ENCODE measurements at regions not wholly inside any gene's neighbourhood (a gene's known extent, or its start where the extent isn't known, plus 50 kb on each side); places are given as distances from the start of the nearest gene placed in this dataset.

- Histone ChIP-seq H4K20me1 (ENCODE audit: insufficient read depth, low read length) (no peaks in the 10 kb centered on the region), H2AFZ (ENCODE audit: low read length) (no peak overlapping the region), H3K36me3 (ENCODE audit: insufficient read depth, low read length) (no peaks in the 10 kb centered on the region), H3K27me3 (ENCODE audit: insufficient read depth, low read length) (no peaks in the 10 kb centered on the region), H3K9me3 (ENCODE audit: low read depth, low read length) (no peaks in the 10 kb centered on the region), H3K4me1 (ENCODE audit: insufficient read depth, low read length) (no peaks in the 10 kb centered on the region), H3K79me2 (ENCODE audit: insufficient read depth, low read length) (no peaks in the 10 kb centered on the region), H3K27ac (ENCODE audit: low read depth, low read length) (no peak overlapping the region), H3K4me3 (ENCODE audit: insufficient read depth, low read length) (no peak overlapping the region), H3K4me2 (ENCODE audit: insufficient read depth, low read length) (no peak overlapping the region)
- DNase-seq (ENCODE audit: insufficient read length, low spot score, missing footprints): no peak
- TF ChIP-seq, protein P1, sequence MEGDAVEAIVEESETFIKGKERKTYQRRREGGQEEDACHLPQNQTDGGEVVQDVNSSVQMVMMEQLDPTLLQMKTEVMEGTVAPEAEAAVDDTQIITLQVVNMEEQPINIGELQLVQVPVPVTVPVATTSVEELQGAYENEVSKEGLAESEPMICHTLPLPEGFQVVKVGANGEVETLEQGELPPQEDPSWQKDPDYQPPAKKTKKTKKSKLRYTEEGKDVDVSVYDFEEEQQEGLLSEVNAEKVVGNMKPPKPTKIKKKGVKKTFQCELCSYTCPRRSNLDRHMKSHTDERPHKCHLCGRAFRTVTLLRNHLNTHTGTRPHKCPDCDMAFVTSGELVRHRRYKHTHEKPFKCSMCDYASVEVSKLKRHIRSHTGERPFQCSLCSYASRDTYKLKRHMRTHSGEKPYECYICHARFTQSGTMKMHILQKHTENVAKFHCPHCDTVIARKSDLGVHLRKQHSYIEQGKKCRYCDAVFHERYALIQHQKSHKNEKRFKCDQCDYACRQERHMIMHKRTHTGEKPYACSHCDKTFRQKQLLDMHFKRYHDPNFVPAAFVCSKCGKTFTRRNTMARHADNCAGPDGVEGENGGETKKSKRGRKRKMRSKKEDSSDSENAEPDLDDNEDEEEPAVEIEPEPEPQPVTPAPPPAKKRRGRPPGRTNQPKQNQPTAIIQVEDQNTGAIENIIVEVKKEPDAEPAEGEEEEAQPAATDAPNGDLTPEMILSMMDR (IDR thresholded peaks at IDR 0.05; ENCODE audit: extremely low read depth, low read depth, low read length): no peak
These were observed 159.1 kb downstream of the PHETA1 start for GRCh38 chr12:111209811-111210210.

DNA sequence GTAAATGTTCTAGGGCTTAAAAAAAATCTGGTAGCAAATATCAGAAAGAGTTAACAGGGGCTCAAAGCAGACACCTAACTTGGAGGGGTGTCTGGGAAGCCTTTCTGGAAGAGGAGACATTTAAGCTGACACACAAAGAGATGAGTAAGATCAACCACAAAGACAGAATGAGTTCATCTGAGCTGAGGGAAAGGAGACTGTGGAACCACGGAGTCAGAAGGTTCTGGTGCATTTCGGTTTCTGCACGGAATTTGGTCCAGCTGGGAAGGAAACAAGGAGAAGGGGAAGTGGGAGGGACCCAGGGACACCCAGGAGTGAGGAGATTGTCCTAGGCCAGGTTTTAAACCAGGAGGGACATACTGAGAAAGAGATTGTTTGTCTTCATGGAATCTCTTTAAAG, 161.1 kb downstream of the PHETA1 start:
- TF ChIP-seq, protein P1 (IDR thresholded peaks at IDR 0.05; ENCODE audit: extremely low read depth, low read depth, low read length): no peak
- Histone ChIP-seq H4K20me1 (ENCODE audit: insufficient read depth, low read length) (no peaks in the 10 kb centered on the region), H3K79me2 (ENCODE audit: insufficient read depth, low read length) (no peaks in the 10 kb centered on the region)

DNA sequence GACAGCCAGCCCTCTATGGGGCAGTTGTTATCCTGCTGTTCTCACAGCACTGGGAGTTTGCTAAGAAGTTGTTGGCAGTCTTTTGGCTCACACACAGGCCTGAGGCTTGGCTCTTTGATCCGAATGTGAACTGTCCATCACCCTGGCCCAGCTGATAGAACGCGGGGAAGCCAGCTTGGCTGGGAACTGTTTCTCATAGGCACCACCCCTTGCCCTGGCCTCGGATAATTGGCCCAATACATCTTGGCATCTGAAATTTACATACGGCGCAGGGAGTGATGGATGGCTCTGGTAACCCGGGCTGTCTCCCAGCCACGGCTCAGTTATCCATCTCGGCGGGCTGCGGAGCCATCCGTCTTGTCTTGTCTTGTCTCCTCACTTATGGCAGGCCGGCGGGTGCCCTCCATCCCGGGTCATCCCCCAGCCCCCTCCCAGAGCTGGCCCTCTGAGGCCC, 164.1 kb downstream of the PHETA1 start:
- Histone ChIP-seq H3K27me3 (ENCODE audit: insufficient read depth, low read length) (peaks cover 9% of the 10 kb centered on the region), H3K4me1 (ENCODE audit: insufficient read depth, low read length) (no peaks in the 10 kb centered on the region), H2AFZ (ENCODE audit: low read length) (no peak overlapping the region), H3K9me3 (ENCODE audit: low read depth, low read length) (no peaks in the 10 kb centered on the region), H3K79me2 (ENCODE audit: insufficient read depth, low read length) (no peaks in the 10 kb centered on the region), H3K4me3 (ENCODE audit: insufficient read depth, low read length) (no peak overlapping the region), H3K36me3 (ENCODE audit: insufficient read depth, low read length) (no peaks in the 10 kb centered on the region), H4K20me1 (ENCODE audit: insufficient read depth, low read length) (no peaks in the 10 kb centered on the region), H3K4me2 (ENCODE audit: insufficient read depth, low read length) (no peak overlapping the region), H3K27ac (ENCODE audit: low read depth, low read length) (no peak overlapping the region)
- no peak for DNase-seq (ENCODE audit: insufficient read length, low spot score, missing footprints)
- TF ChIP-seq, protein P1 (IDR thresholded peaks at IDR 0.05; ENCODE audit: extremely low read depth, low read depth, low read length): no peak

More for the DNA sequence above, 161.1 kb downstream of the PHETA1 start:
- no peaks in the 10 kb centered on the region for H3K27me3 ChIP-seq (ENCODE audit: insufficient read depth, low read length)
- no peak overlapping the region for H3K4me3 ChIP-seq (ENCODE audit: insufficient read depth, low read length)
- no peak for DNase-seq (ENCODE audit: insufficient read length, low spot score, missing footprints)
- no peaks in the 10 kb centered on the region for H3K4me1 ChIP-seq (ENCODE audit: insufficient read depth, low read length)
- H2AFZ ChIP-seq (ENCODE audit: low read length): no peak overlapping the region
- H3K36me3 ChIP-seq (ENCODE audit: insufficient read depth, low read length): no peaks in the 10 kb centered on the region
- no peak overlapping the region for H3K27ac ChIP-seq (ENCODE audit: low read depth, low read length)
- no peaks in the 10 kb centered on the region for H3K9me3 ChIP-seq (ENCODE audit: low read depth, low read length)
- no peak overlapping the region for H3K4me2 ChIP-seq (ENCODE audit: insufficient read depth, low read length)

GRCh38 chr12:111203969-111204368, 164.9 kb downstream of the PHETA1 start:
- H3K9me3 ChIP-seq (ENCODE audit: low read depth, low read length): no peaks in the 10 kb centered on the region
- H3K27ac ChIP-seq (ENCODE audit: low read depth, low read length): no peak overlapping the region
- no peaks in the 10 kb centered on the region for H3K79me2 ChIP-seq (ENCODE audit: insufficient read depth, low read length)
- H3K27me3 ChIP-seq (ENCODE audit: insufficient read depth, low read length): peaks cover 9% of the 10 kb centered on the region
- no peaks in the 10 kb centered on the region for H3K36me3 ChIP-seq (ENCODE audit: insufficient read depth, low read length)
- H3K4me3 ChIP-seq (ENCODE audit: insufficient read depth, low read length): no peak overlapping the region
- DNase-seq (ENCODE audit: insufficient read length, low spot score, missing footprints): no peak
- H3K4me1 ChIP-seq (ENCODE audit: insufficient read depth, low read length): no peaks in the 10 kb centered on the region
- no peaks in the 10 kb centered on the region for H4K20me1 ChIP-seq (ENCODE audit: insufficient read depth, low read length)
- TF ChIP-seq, protein P1 (IDR thresholded peaks at IDR 0.05; ENCODE audit: extremely low read depth, low read depth, low read length): no peak
- H3K4me2 ChIP-seq (ENCODE audit: insufficient read depth, low read length): no peak overlapping the region
- no peak overlapping the region for H2AFZ ChIP-seq (ENCODE audit: low read length)
